Common myeloid progenitor, CD34-positive (primary cell): ENCODE measurements at regions not wholly inside any gene's neighbourhood (a gene's known extent, or its start where the extent isn't known, plus 50 kb on each side); places are given as distances from the start of the nearest gene placed in this dataset.

Experiments
- CTCF ChIA-PET: fragments of 350-600 bp; sonication (Branson Sonifier 250); formaldehyde crosslinking; loops from one replicate; lab custom pipeline; 2021; ENCODE audit warnings: antibody characterized with exemption; lab: Charles Lee
- POLR2A ChIA-PET: fragments of 350-600 bp; sonication (Branson Sonifier 250); formaldehyde crosslinking; loops from one replicate; lab custom pipeline; 2021; ENCODE audit warnings: antibody characterized with exemption; lab: Charles Lee
- DNase-seq, 3 donors: peaks; one replicate each; pipeline versions ENCODE4 v3.0.0 to v3.0.0-alpha.2; 2013
- H3K27ac ChIP-seq, 2 experiments: 1 replicate in 1 of 2; 2 replicates in 1 of 2; pipeline ENCODE4 v1.7.0; 2013; ENCODE audit warnings: inconsistent platforms in 2 of 2, low read length in 2 of 2, mild to moderate bottlenecking in 2 of 2, low read depth in 1 of 2, moderate library complexity in 1 of 2; ENCODE audit not compliant: severe bottlenecking in 2 of 2, insufficient read depth in 1 of 2, poor library complexity in 1 of 2
- H3K27me3 ChIP-seq, 5 experiments: replicated peaks in 2 of 5; 1 replicate in 3 of 5; 2 replicates in 2 of 5; pipeline versions ENCODE4 v1.6.1 to v1.7.0; 2013; ENCODE audit warnings: low read length in 4 of 5, mild to moderate bottlenecking in 2 of 5, moderate library complexity in 2 of 5, inconsistent platforms in 1 of 5; ENCODE audit not compliant: insufficient read depth in 5 of 5, control insufficient read depth in 4 of 5
- H3K36me3 ChIP-seq, 4 experiments: 1 replicate in 2 of 4; 2 replicates in 2 of 4; pipeline versions ENCODE4 v1.6.1 to v1.7.0; 2013; ENCODE audit warnings: low read length in 3 of 4, control low read depth in 1 of 4, mild to moderate bottlenecking in 1 of 4; ENCODE audit not compliant: control insufficient read depth in 4 of 4, insufficient read depth in 4 of 4
- H3K4me1 ChIP-seq, 4 experiments: 1 replicate in 3 of 4; 2 replicates in 1 of 4; pipeline versions ENCODE4 v1.6.1 to v1.7.1; 2013; ENCODE audit warnings: low read length in 3 of 4, mild to moderate bottlenecking in 3 of 4, control low read depth in 1 of 4, inconsistent platforms in 1 of 4, moderate library complexity in 1 of 4; ENCODE audit not compliant: control insufficient read depth in 4 of 4, insufficient read depth in 4 of 4; ENCODE audit errors: control extremely low read depth in 1 of 4
- H3K4me3 ChIP-seq, 7 experiments: 1 replicate in 4 of 7; 2 replicates in 3 of 7; pipeline versions ENCODE4 v1.5.1 to v1.7.0; 2013; ENCODE audit warnings: mild to moderate bottlenecking in 7 of 7, low read length in 6 of 7, moderate library complexity in 6 of 7, inconsistent platforms in 2 of 7, low read depth in 2 of 7, control low read depth in 1 of 7; ENCODE audit not compliant: insufficient read depth in 4 of 7, control insufficient read depth in 1 of 7; ENCODE audit errors: extremely low read depth in 1 of 7
- H3K9me3 ChIP-seq, 5 experiments: 1 replicate in 4 of 5; 2 replicates in 1 of 5; pipeline versions ENCODE4 v1.6.1 to v1.7.1; 2013; ENCODE audit warnings: low read length in 4 of 5, mild to moderate bottlenecking in 2 of 5, inconsistent platforms in 1 of 5, low read depth in 1 of 5, moderate library complexity in 1 of 5; ENCODE audit not compliant: control insufficient read depth in 4 of 5, insufficient read depth in 2 of 5; ENCODE audit errors: control extremely low read depth in 1 of 5
- WGBS: methylation state at CpG from one replicate; pipeline ENCODE4 v1.1.5; 2013; ENCODE audit not compliant: insufficient coverage; 5-methylcytosine and 5-hydroxymethylcytosine counted together

DNA sequence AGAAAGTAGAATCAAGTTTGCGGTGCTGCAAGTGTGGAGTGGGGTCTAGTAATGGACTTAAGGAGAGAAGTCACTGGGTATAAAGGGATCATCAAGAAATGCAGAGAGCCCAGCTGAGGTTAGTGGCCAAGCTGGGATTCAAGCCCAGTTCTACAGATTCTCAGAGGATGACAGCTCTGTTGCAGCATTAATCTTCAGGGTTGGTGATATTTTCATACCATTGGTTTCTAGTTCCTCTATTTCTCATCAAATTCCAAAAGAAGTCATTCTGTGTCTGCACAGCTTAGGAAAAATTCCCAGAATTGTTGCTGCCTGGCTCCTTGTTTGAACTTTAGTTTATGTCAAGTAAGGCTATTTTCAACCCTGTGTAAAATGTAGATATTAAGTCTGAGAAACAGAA, 169.5 kb upstream of the NTF3 start:
- POLR2A ChIA-PET: no interaction called here
- H3K27ac ChIP-seq: no peak overlapping the region
- no peak overlapping the region for H3K4me3 ChIP-seq
- H3K9me3 ChIP-seq: no peaks in the 10 kb centered on the region
- no peaks in the 10 kb centered on the region for H3K36me3 ChIP-seq
- WGBS: no CpG with 5 or more reads among the region's 1 CpG
- DNase-seq: no peak
- CTCF ChIA-PET: interaction anchor here (0.6 kb wide), 1 partner anchor 101 kb away, joined by 3 read pairs; no protein-coding TSS in a partner anchor
- peaks cover 0 to 16% (median 3%) of the 10 kb centered on the region in 5 experiments for H3K27me3 ChIP-seq
- peaks cover 0 to 6% (median 0%) of the 10 kb centered on the region in 4 experiments for H3K4me1 ChIP-seq

DNA sequence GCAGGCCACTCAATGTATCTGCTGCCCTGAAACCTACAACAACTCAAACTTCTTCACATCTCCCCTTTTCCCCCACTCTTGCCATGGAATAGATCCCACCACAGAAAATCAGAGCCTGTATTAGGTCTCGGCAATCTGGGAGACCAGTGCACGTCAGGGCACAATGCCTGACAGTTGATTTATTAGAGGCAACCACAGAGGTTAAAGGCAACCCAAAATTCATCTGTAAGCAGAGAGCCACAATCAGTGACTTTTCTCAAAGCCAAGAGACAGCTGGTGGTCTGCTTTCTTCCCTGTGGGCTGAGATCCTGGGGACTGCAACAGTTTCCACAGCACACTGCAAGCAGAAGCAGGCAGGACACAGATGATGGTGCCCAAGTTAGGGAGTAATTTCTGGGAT, 169.0 kb upstream of the NTF3 start:
- Histone ChIP-seq H3K4me3 (no peak overlapping the region), H3K27ac (no peak overlapping the region), H3K4me1 (peaks cover 0 to 6% (median under 1%) of the 10 kb centered on the region in 4 experiments), H3K27me3 (peaks cover 0 to 16% (median 3%) of the 10 kb centered on the region in 5 experiments), H3K36me3 (no peaks in the 10 kb centered on the region), H3K9me3 (no peaks in the 10 kb centered on the region)
- DNase-seq: no peak
- WGBS: 0% methylated on average over 2 of the region's 2 CpGs
- ChIA-PET POLR2A (no interaction called here), CTCF (interaction anchor here (0.6 kb wide), 1 partner anchor 100 kb away, joined by 3 read pairs; no protein-coding TSS in a partner anchor)

GRCh38 chr12:5264006-5264405, 167.9 kb upstream of the NTF3 start:
- H3K27me3 ChIP-seq: peaks cover 0 to 16% (median 3%) of the 10 kb centered on the region in 5 experiments
- ChIA-PET POLR2A (no interaction called here), CTCF (no interaction called here)
- no peak overlapping the region for H3K27ac ChIP-seq
- no CpG with 5 or more reads among the region's 2 CpGs for WGBS
- H3K4me1 ChIP-seq: peaks cover 0 to 7% (median 3%) of the 10 kb centered on the region in 4 experiments
- no peaks in the 10 kb centered on the region for H3K9me3 ChIP-seq
- DNase-seq: peak in 1 of 3 donors; percentile 8
- H3K36me3 ChIP-seq: no peaks in the 10 kb centered on the region
- no peak overlapping the region for H3K4me3 ChIP-seq

- Histone ChIP-seq H3K4me1 (peaks cover 0 to 14% (median 0%) of the 10 kb centered on the region in 4 experiments), H3K9me3 (no peaks in the 10 kb centered on the region), H3K4me3 (no peak overlapping the region), H3K27ac (no peak overlapping the region), H3K27me3 (peaks cover 0 to 5% (median 0%) of the 10 kb centered on the region in 5 experiments), H3K36me3 (no peaks in the 10 kb centered on the region)
- POLR2A ChIA-PET: no interaction called here
- WGBS: 82% methylated on average over 1 of the region's 9 CpGs
- DNase-seq: no peak
- CTCF ChIA-PET: no interaction called here
These were observed 164.1 kb upstream of the NTF3 start for GRCh38 chr12:5267603-5268423.

GRCh38 chr12:5268424-5269210, 163.3 kb upstream of the NTF3 start:
- ChIA-PET POLR2A (no interaction called here), CTCF (no interaction called here)
- no peaks in the 10 kb centered on the region for H3K36me3 ChIP-seq
- no peak overlapping the region for H3K27ac ChIP-seq
- peaks cover 0 to 14% (median 0%) of the 10 kb centered on the region in 4 experiments for H3K4me1 ChIP-seq
- H3K9me3 ChIP-seq: no peaks in the 10 kb centered on the region
- DNase-seq: no peak
- H3K27me3 ChIP-seq: no peaks in the 10 kb centered on the region
- 88% methylated on average over 3 of the region's 6 CpGs for WGBS
- no peak overlapping the region for H3K4me3 ChIP-seq

DNA sequence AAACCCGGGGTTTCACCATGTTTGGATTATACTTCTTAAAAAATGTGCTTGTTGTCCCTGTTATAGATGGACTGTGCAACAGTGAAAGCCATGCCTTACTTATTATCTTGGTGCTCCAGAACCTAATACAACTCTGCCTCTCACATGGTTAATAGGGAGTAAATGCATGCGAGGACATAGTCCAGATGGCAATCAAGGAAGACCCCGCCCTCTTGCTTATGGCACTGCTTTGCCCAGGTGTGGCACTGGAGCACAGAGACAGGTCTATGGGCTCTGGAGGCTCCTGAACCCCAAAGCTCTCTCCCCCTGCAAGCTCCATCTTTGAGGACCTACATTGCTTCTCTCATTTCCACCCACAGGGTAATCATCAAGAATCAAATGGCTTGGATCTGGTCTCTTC, 162.1 kb upstream of the NTF3 start:
- POLR2A ChIA-PET: no interaction called here
- Histone ChIP-seq H3K27me3 (no peaks in the 10 kb centered on the region), H3K4me1 (peaks cover 0 to 14% (median 0%) of the 10 kb centered on the region in 4 experiments), H3K4me3 (no peak overlapping the region), H3K36me3 (no peaks in the 10 kb centered on the region), H3K27ac (no peak overlapping the region), H3K9me3 (no peaks in the 10 kb centered on the region)
- 100% methylated on average over 3 of the region's 3 CpGs for WGBS
- DNase-seq: no peak
- CTCF ChIA-PET: no interaction called here
